NCI-H187 (cell line): ENCODE measurements at regions not wholly inside any gene's neighbourhood (a gene's known extent, or its start where the extent isn't known, plus 50 kb on each side); places are given as distances from the start of the nearest gene placed in this dataset.

Experiments
- DNase-seq, 2 experiments: peaks; one replicate each; lab custom pipeline; 2025; lab: John Stamatoyannopoulos, UW

- no peak for DNase-seq
Measured at GRCh38 chr1:36542962-36543515, 60.3 kb upstream of the CSF3R start.

GRCh38 chr1:36542024-36542961, 59.6 kb upstream of the CSF3R start:
- no peak for DNase-seq

GRCh38 chr1:36540056-36540455, 57.3 kb upstream of the CSF3R start:
- DNase-seq = no peak

GRCh38 chr1:36539526-36539925, 56.8 kb upstream of the CSF3R start:
- DNase-seq = no peak

GRCh38 chr1:36537991-36538390, 55.3 kb upstream of the CSF3R start:
- no peak for DNase-seq

- DNase-seq = no peak
Measured at GRCh38 chr1:36537190-36537768, 54.6 kb upstream of the CSF3R start.

- DNase-seq = no peak
Measured at GRCh38 chr1:36536727-36537126, 54.0 kb upstream of the CSF3R start.

GRCh38 chr1:36534711-36535412, 52.1 kb upstream of the CSF3R start:
- DNase-seq = no peak

- no peak for DNase-seq
Measured at GRCh38 chr1:36533897-36534296, 51.2 kb upstream of the CSF3R start.

- no peak for DNase-seq
Measured at GRCh38 chr1:36532810-36533401, 50.2 kb upstream of the CSF3R start.
